DOHH2 (cell line): ENCODE measurements at regions not wholly inside any gene's neighbourhood (a gene's known extent, or its start where the extent isn't known, plus 50 kb on each side); places are given as distances from the start of the nearest gene placed in this dataset.

Experiments
- CTCF ChIP-seq: fragments of 200-600 bp; sonication (generic); IDR thresholded peaks from one replicate; pipeline ENCODE4 v1.5.1; 2014; ENCODE audit warnings: antibody characterized with exemption, mild to moderate bottlenecking, low read depth, low read length; ENCODE audit not compliant: poor library complexity, severe bottlenecking
- EZH2phosphoT487 ChIP-seq: fragments of 200-600 bp; sonication (generic); IDR thresholded peaks from 2 replicates; pipeline ENCODE4 v1.6.1; 2017; ENCODE audit warnings: borderline replicate concordance, mild to moderate bottlenecking, antibody characterized with exemption, low read length, moderate library complexity, mixed read lengths

GRCh38 chr2:144234542-144234871 lies 285.4 kb downstream of the ZEB2 start:
- TF ChIP-seq CTCF: no peak
- TF ChIP-seq EZH2phosphoT487: no peak
